Activated CD4-positive, alpha-beta T cell treated with anti-CD3 and anti-CD28 coated beads for 1 hour (primary cell): ENCODE measurements at regions not wholly inside any gene's neighbourhood (a gene's known extent, or its start where the extent isn't known, plus 50 kb on each side); places are given as distances from the start of the nearest gene placed in this dataset.

ENCODE experiments used
- DNase-seq: peaks from one replicate; pipeline ENCODE4 v3.0.0-alpha.2; 2020

- DNase-seq: peak; percentile 7
Observed at GRCh38 chr5:70585996-70586395, 170.8 kb downstream of the GTF2H2C_2 start.
